Adrenal gland (tissue), 9 donors: ENCODE measurements at regions not wholly inside any gene's neighbourhood (a gene's known extent, or its start where the extent isn't known, plus 50 kb on each side); places are given as distances from the start of the nearest gene placed in this dataset.

ENCODE experiments used
- DNase-seq, 7 donors: peaks; one replicate each; pipeline ENCODE4 v3.0.0-alpha.2; 2019 to 2020
- H3K27ac ChIP-seq, 5 donors: fragments of 200-600 bp; sonication (generic) in 4 of 5; 1 replicate in 3 of 5; 2 replicates in 2 of 5; pipeline versions ENCODE4 v1.5.1 to v1.8.0; 2016 to 2020; ENCODE audit warnings: mild to moderate bottlenecking in 1 of 5
- H3K27me3 ChIP-seq: fragments of 200-600 bp; 2 replicates; pipeline ENCODE4 v1.8.0; 2021
- H3K36me3 ChIP-seq, 2 donors: fragments of 200-600 bp; replicated peaks in 1 of 2; 1 replicate in 1 of 2; 2 replicates in 1 of 2; pipeline versions ENCODE4 v1.5.1 to v1.8.0; 2018 to 2022
- H3K4me1 ChIP-seq, 2 donors: fragments of 200-600 bp; replicated peaks in 1 of 2; 1 replicate in 1 of 2; 2 replicates in 1 of 2; pipeline versions ENCODE4 v1.5.1 to v1.8.0; 2018 to 2021
- H3K4me3 ChIP-seq, 4 donors: fragments of 200-600 bp; sonication (generic) in 3 of 4; one replicate each; pipeline ENCODE4 v1.5.1; 2016 to 2018
- H3K9me3 ChIP-seq, 3 donors: fragments of 200-600 bp; sonication (generic) in 1 of 3; replicated peaks in 1 of 3; 1 replicate in 2 of 3; 2 replicates in 1 of 3; pipeline versions ENCODE4 v1.5.1 to v1.8.0; 2016 to 2021
- CTCF ChIP-seq, 6 experiments: fragments of 450-650 bp in 4 of 6; fragments of 200-600 bp in 2 of 6; sonication (generic) in 1 of 6; IDR thresholded peaks; 1 replicate in 5 of 6; 2 replicates in 1 of 6; pipeline versions ENCODE4 v1.5.1 to v1.8.0; 2016 to 2021; ENCODE audit warnings: antibody characterized with exemption in 6 of 6, mild to moderate bottlenecking in 2 of 6, moderate library complexity in 1 of 6
- POLR2A ChIP-seq, 2 donors: fragments of 450-650 bp; IDR thresholded peaks; one replicate each; pipeline ENCODE4 v1.6.1; 2017; ENCODE audit warnings: antibody characterized with exemption in 2 of 2, mild to moderate bottlenecking in 2 of 2, moderate library complexity in 1 of 2
- WGBS, 4 donors: extraction: QIAGEN DNeasy Blood & Tissue Kit in 2 of 4; methylation state at CpG; one replicate each; pipeline versions ENCODE4 v1.1.5 to v1.1.7; 2013 to 2017; 5-methylcytosine and 5-hydroxymethylcytosine counted together
- intact Hi-C, 2 donors: fragments of 100-400 bp; cut with DNase I; formaldehyde crosslinking; loops; one replicate each; pipeline versions ENCODE4 v1.14.1 to v1.15.0; 2022 to 2023
- donor health status: healthy with polysubstance abuse.
- donor health status: Bipolar disorder and iron deficiency.
- donor health status: DM: yes; HTN: yes; CAD: no.
- donor health status: DM: no; HTN: no; CAD: no.
- donor health status: DM: no; HTN: no; CAD: no.

- intact Hi-C loops = no loop called here
- TF ChIP-seq POLR2A (IDR thresholded peaks at IDR 0.05) = no peak
- no peak for TF ChIP-seq CTCF (IDR thresholded peaks at IDR 0.05)
- Histone ChIP-seq H3K27ac (no peak overlapping the region), H3K4me1 (no peaks in the 10 kb centered on the region), H3K36me3 (no peaks in the 10 kb centered on the region), H3K9me3 (no peaks in the 10 kb centered on the region), H3K4me3 (no peak overlapping the region), H3K27me3 (no peaks in the 10 kb centered on the region)
- 79 to 85% (median 83%) methylated on average over 3 of the region's 3 CpGs for WGBS, 4 donors
- no peak for DNase-seq
Measured at GRCh38 chr13:69319656-69320055, 788.0 kb upstream of the ATXN8OS start.

GRCh38 chr13:69315039-69315438 is 792.6 kb upstream of the ATXN8OS start:
- no peak for DNase-seq
- TF ChIP-seq POLR2A (IDR thresholded peaks at IDR 0.05) (no peak), CTCF (IDR thresholded peaks at IDR 0.05) (no peak)
- 62 to 69% (median 67%) methylated on average over 3 of the region's 3 CpGs for WGBS, 4 donors

GRCh38 chr13:69306766-69307165 is 800.9 kb upstream of the ATXN8OS start:
- DNase-seq = no peak
- H3K36me3 ChIP-seq = no peaks in the 10 kb centered on the region
- no peak overlapping the region for H3K27ac ChIP-seq
- no peaks in the 10 kb centered on the region for H3K27me3 ChIP-seq
- no peaks in the 10 kb centered on the region for H3K4me1 ChIP-seq
- no peaks in the 10 kb centered on the region for H3K9me3 ChIP-seq
- intact Hi-C loops = no loop called here
- WGBS, 4 donors = 0 to 96% (median 42%) methylated on average over 1 of the region's 1 CpG
- TF ChIP-seq POLR2A (IDR thresholded peaks at IDR 0.05) (no peak), CTCF (IDR thresholded peaks at IDR 0.05) (no peak)
- no peak overlapping the region for H3K4me3 ChIP-seq

More at GRCh38 chr13:69315039-69315438, 792.6 kb upstream of the ATXN8OS start:
- Histone ChIP-seq H3K4me3 (no peak overlapping the region), H3K27me3 (no peaks in the 10 kb centered on the region), H3K36me3 (no peaks in the 10 kb centered on the region), H3K4me1 (no peaks in the 10 kb centered on the region), H3K9me3 (no peaks in the 10 kb centered on the region), H3K27ac (no peak overlapping the region)
- intact Hi-C loops = no loop called here

- no peaks in the 10 kb centered on the region for H3K9me3 ChIP-seq
- intact Hi-C loops = no loop called here
- no peak for DNase-seq
- H3K27me3 ChIP-seq = no peaks in the 10 kb centered on the region
- H3K4me1 ChIP-seq = no peaks in the 10 kb centered on the region
- WGBS, 4 donors = 32 to 67% (median 51%) methylated on average over 2 of the region's 2 CpGs
- no peak overlapping the region for H3K27ac ChIP-seq
- TF ChIP-seq POLR2A (IDR thresholded peaks at IDR 0.05) (no peak), CTCF (IDR thresholded peaks at IDR 0.05) (no peak)
- no peaks in the 10 kb centered on the region for H3K36me3 ChIP-seq
- H3K4me3 ChIP-seq = no peak overlapping the region
Measured at GRCh38 chr13:69300131-69300530, 807.5 kb upstream of the ATXN8OS start.
